Breast epithelium (tissue), 3 donors: ENCODE measurements at regions not wholly inside any gene's neighbourhood (a gene's known extent, or its start where the extent isn't known, plus 50 kb on each side); places are given as distances from the start of the nearest gene placed in this dataset.

Experiments used
- CTCF ChIP-seq, 3 donors: fragments of 450-650 bp; IDR thresholded peaks; one replicate each; pipeline ENCODE4 v1.5.1; 2016 to 2017; ENCODE audit warnings: antibody characterized with exemption in 3 of 3, mild to moderate bottlenecking in 3 of 3, moderate library complexity in 3 of 3
- POLR2A ChIP-seq: fragments of 450-650 bp; IDR thresholded peaks from one replicate; pipeline ENCODE4 v1.6.1; 2016; ENCODE audit warnings: antibody characterized with exemption, mild to moderate bottlenecking, moderate library complexity
- POLR2AphosphoS5 ChIP-seq, 3 donors: sonication (generic); formaldehyde crosslinking; IDR thresholded peaks; one replicate each; pipeline ENCODE4 v1.6.1; 2017; ENCODE audit warnings: antibody characterized with exemption in 3 of 3

GRCh38 chr10:30550967-30551815 is 78.4 kb downstream of the LYZL2 start:
- no peak for TF ChIP-seq POLR2AphosphoS5 (IDR thresholded peaks at IDR 0.05)
- TF ChIP-seq CTCF (IDR thresholded peaks at IDR 0.05) = no peak
- TF ChIP-seq POLR2A = no peak
